ENCODE measurements at regions not wholly inside any gene's neighbourhood (a gene's known extent, or its start where the extent isn't known, plus 50 kb on each side); places are given as distances from the start of the nearest gene placed in this dataset.

DNA sequence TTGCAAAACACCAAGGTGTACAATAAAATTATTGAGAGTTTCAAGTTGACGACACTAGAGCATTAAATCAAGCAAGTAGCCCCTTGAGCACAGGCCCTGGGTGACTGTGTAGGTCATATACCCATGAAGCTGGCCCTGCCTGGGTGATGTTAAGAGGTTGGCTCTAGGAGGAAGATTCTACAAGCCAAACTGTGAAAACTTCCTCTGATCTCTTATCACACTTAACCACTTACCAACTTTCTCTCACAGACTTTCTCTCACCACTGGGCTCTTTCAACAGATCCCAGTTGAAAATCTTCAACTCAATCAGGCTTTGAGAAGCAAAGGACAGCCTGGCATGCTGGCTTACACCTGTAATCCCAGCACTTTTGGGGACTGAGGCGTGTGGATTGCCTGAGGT is 186.9 kb upstream of the BTG1 start:
- in situ Hi-C loops (cut with MboI; ENCODE audit: low pct_unique_long_range_greater_than_20kb, low sequenced_read_pairs): no loop called here
- no peak for DNase-seq

GRCh38 chr12:92331383-92331782 is 185.7 kb upstream of the BTG1 start:
- DNase-seq: no peak
- in situ Hi-C loops (cut with MboI; ENCODE audit: low pct_unique_long_range_greater_than_20kb, low sequenced_read_pairs): no loop called here

GRCh38 chr12:92330654-92331053 is 185.0 kb upstream of the BTG1 start:
- in situ Hi-C loops (cut with MboI; ENCODE audit: low pct_unique_long_range_greater_than_20kb, low sequenced_read_pairs): no loop called here
- DNase-seq: no peak

- no peak for DNase-seq
- in situ Hi-C loops (cut with MboI; ENCODE audit: low pct_unique_long_range_greater_than_20kb, low sequenced_read_pairs): no loop called here
Observed at GRCh38 chr12:92326877-92327276, 181.2 kb upstream of the BTG1 start.

- no peak for DNase-seq
- in situ Hi-C loops (cut with MboI; ENCODE audit: low pct_unique_long_range_greater_than_20kb, low sequenced_read_pairs): no loop called here
Observed at GRCh38 chr12:92324849-92325500, 179.3 kb upstream of the BTG1 start.

GRCh38 chr12:92312463-92312964 is 166.9 kb upstream of the BTG1 start:
- in situ Hi-C loops (cut with MboI; ENCODE audit: low pct_unique_long_range_greater_than_20kb, low sequenced_read_pairs): no loop called here
- no peak for DNase-seq

GRCh38 chr12:92304371-92305055 is 158.9 kb upstream of the BTG1 start:
- no peak for DNase-seq
- in situ Hi-C loops (cut with MboI; ENCODE audit: low pct_unique_long_range_greater_than_20kb, low sequenced_read_pairs): no loop called here

GRCh38 chr12:92302041-92302829 is 156.6 kb upstream of the BTG1 start:
- in situ Hi-C loops (cut with MboI; ENCODE audit: low pct_unique_long_range_greater_than_20kb, low sequenced_read_pairs): no loop called here
- DNase-seq: no peak

GRCh38 chr12:92301356-92301755 is 155.7 kb upstream of the BTG1 start:
- no peak for DNase-seq
- in situ Hi-C loops (cut with MboI; ENCODE audit: low pct_unique_long_range_greater_than_20kb, low sequenced_read_pairs): no loop called here

DNA sequence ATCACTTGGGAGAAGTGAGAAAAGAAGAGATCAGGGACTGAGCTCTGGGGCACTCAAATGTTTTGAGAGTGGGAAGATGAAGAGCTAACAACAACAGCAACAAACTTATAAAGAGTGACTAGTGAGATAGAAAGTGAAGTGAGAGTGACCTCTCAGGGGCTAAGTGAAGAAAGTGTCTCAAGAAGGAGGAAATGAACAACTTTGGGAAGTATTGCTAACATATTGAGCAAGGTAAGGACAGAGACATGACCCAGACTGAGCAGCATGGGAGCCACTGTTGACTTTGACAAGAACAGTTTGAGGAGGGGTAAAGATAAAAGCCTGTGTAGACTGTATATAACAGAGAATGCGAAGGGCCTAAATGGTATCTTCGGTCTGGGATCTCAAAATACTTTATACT is 155.1 kb upstream of the BTG1 start:
- no peak for DNase-seq
- in situ Hi-C loops (cut with MboI; ENCODE audit: low pct_unique_long_range_greater_than_20kb, low sequenced_read_pairs): no loop called here

GRCh38 chr12:92299744-92300143 is 154.1 kb upstream of the BTG1 start:
- in situ Hi-C loops (cut with MboI; ENCODE audit: low pct_unique_long_range_greater_than_20kb, low sequenced_read_pairs): no loop called here
- no peak for DNase-seq

GRCh38 chr12:92299344-92299743 is 153.7 kb upstream of the BTG1 start:
- in situ Hi-C loops (cut with MboI; ENCODE audit: low pct_unique_long_range_greater_than_20kb, low sequenced_read_pairs): no loop called here
- no peak for DNase-seq

- in situ Hi-C loops (cut with MboI; ENCODE audit: low pct_unique_long_range_greater_than_20kb, low sequenced_read_pairs): no loop called here
- DNase-seq: no peak
Observed at GRCh38 chr12:92297932-92298696, 152.5 kb upstream of the BTG1 start.

GRCh38 chr12:92297405-92297804 is 151.8 kb upstream of the BTG1 start:
- in situ Hi-C loops (cut with MboI; ENCODE audit: low pct_unique_long_range_greater_than_20kb, low sequenced_read_pairs): no loop called here
- DNase-seq: no peak

GRCh38 chr12:92295523-92295922 is 149.9 kb upstream of the BTG1 start:
- no peak for DNase-seq
- in situ Hi-C loops (cut with MboI; ENCODE audit: low pct_unique_long_range_greater_than_20kb, low sequenced_read_pairs): no loop called here

- in situ Hi-C loops (cut with MboI; ENCODE audit: low pct_unique_long_range_greater_than_20kb, low sequenced_read_pairs): no loop called here
Observed at GRCh38 chr12:92294676-92295440, 149.2 kb upstream of the BTG1 start.

DNA sequence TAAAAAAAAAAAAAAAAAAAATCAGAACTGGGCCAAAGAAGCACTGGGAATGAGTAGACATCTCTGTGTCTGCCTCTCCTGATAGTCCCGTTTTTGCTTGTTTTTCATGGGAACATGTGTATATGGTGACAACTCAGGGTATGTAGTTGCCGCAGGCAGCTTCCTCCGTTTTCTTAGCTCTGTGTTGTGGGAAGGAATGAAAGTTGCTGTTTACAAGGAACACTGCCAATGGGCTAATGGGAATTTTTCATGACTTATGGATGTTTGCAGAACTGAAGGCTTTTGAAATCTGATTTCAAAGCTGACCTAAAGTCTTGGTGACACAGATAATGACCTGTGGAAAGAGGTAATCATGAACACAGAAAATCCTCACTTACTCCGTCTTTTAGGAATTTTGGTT is 146.4 kb upstream of the BTG1 start:
- DNase-seq: no peak
- in situ Hi-C loops (cut with MboI; ENCODE audit: low pct_unique_long_range_greater_than_20kb, low sequenced_read_pairs): no loop called here

More at GRCh38 chr12:92294676-92295440, 149.2 kb upstream of the BTG1 start:
- DNase-seq: no peak

GRCh38 chr12:92290886-92291285 is 145.2 kb upstream of the BTG1 start:
- no peak for DNase-seq
- in situ Hi-C loops (cut with MboI; ENCODE audit: low pct_unique_long_range_greater_than_20kb, low sequenced_read_pairs): no loop called here

- in situ Hi-C loops (cut with MboI; ENCODE audit: low pct_unique_long_range_greater_than_20kb, low sequenced_read_pairs): no loop called here
- DNase-seq: no peak
Observed at GRCh38 chr12:92290350-92290695, 144.7 kb upstream of the BTG1 start.
